IgD-negative memory B cell (primary cell): ENCODE measurements at regions not wholly inside any gene's neighbourhood (a gene's known extent, or its start where the extent isn't known, plus 50 kb on each side); places are given as distances from the start of the nearest gene placed in this dataset.

ENCODE experiments used
- H3K27ac Mint-ChIP-seq, 3 donors: one replicate each; pipeline ENCODE4 v1.8.0; 2020 to 2022; ENCODE audit warnings: mild to moderate bottlenecking in 3 of 3, mixed read lengths in 3 of 3, moderate library complexity in 1 of 3
- H3K27me3 Mint-ChIP-seq: one replicate; pipeline ENCODE4 v1.8.0; 2021; ENCODE audit warnings: mixed read lengths
- H3K36me3 Mint-ChIP-seq: one replicate; pipeline ENCODE4 v1.8.0; 2020; ENCODE audit warnings: mild to moderate bottlenecking, mixed read lengths
- H3K4me1 Mint-ChIP-seq, 3 donors: one replicate each; pipeline ENCODE4 v1.8.0; 2020 to 2022; ENCODE audit warnings: mixed read lengths in 3 of 3, mild to moderate bottlenecking in 1 of 3
- H3K4me3 Mint-ChIP-seq, 4 donors: one replicate each; pipeline ENCODE4 v1.8.0; 2020 to 2022; ENCODE audit warnings: mild to moderate bottlenecking in 4 of 4, mixed read lengths in 4 of 4, moderate library complexity in 3 of 4
- H3K9me3 Mint-ChIP-seq, 3 donors: one replicate each; pipeline ENCODE4 v1.8.0; 2020 to 2021; ENCODE audit warnings: mixed read lengths in 3 of 3, mild to moderate bottlenecking in 1 of 3

GRCh38 chrX:149060921-149061320 is 444.2 kb downstream of the IDS start:
- peaks cover 1% of the 10 kb centered on the region for H3K36me3 Mint-ChIP-seq
- no peaks in the 10 kb centered on the region for H3K4me1 Mint-ChIP-seq
- H3K4me3 Mint-ChIP-seq: no peak overlapping the region
- H3K9me3 Mint-ChIP-seq: no peaks in the 10 kb centered on the region
- H3K27me3 Mint-ChIP-seq: peaks cover 2% of the 10 kb centered on the region
- no peak overlapping the region for H3K27ac Mint-ChIP-seq
